ENCODE measurements at regions not wholly inside any gene's neighbourhood (a gene's known extent, or its start where the extent isn't known, plus 50 kb on each side); places are given as distances from the start of the nearest gene placed in this dataset.

- H3K27ac ChIP-seq (ENCODE audit: low read length), result no peak overlapping the region
- H3K27me3 ChIP-seq (ENCODE audit: low read depth, low read length), result no peaks in the 10 kb centered on the region
- H3K4me3 ChIP-seq (ENCODE audit: low read depth in 1 of 2, low read length in 2 of 2), result no peak overlapping the region
- no peaks in the 10 kb centered on the region for H3K36me3 ChIP-seq (ENCODE audit: control insufficient read depth in 1 of 2, insufficient read depth in 2 of 2, low read length in 2 of 2)
- H3K4me1 ChIP-seq (ENCODE audit: control insufficient read depth in 1 of 2, insufficient read depth in 2 of 2, low read length in 2 of 2), result no peaks in the 10 kb centered on the region
- no peaks in the 10 kb centered on the region for H3K9me3 ChIP-seq (ENCODE audit: control insufficient read depth in 1 of 2, low read length in 2 of 2)
These were observed 1750.7 kb upstream of the FLRT2 start for GRCh38 chr14:83779266-83779665.

GRCh38 chr14:83780321-83780720 lies 1749.6 kb upstream of the FLRT2 start:
- H3K4me1 ChIP-seq (ENCODE audit: control insufficient read depth in 1 of 2, insufficient read depth in 2 of 2, low read length in 2 of 2), result no peaks in the 10 kb centered on the region
- no peaks in the 10 kb centered on the region for H3K9me3 ChIP-seq (ENCODE audit: control insufficient read depth in 1 of 2, low read length in 2 of 2)
- no peaks in the 10 kb centered on the region for H3K36me3 ChIP-seq (ENCODE audit: control insufficient read depth in 1 of 2, insufficient read depth in 2 of 2, low read length in 2 of 2)

GRCh38 chr14:83798421-83798820 lies 1731.5 kb upstream of the FLRT2 start:
- Histone ChIP-seq H3K36me3 (ENCODE audit: control insufficient read depth in 1 of 2, insufficient read depth in 2 of 2, low read length in 2 of 2) (no peaks in the 10 kb centered on the region), H3K4me1 (ENCODE audit: control insufficient read depth in 1 of 2, insufficient read depth in 2 of 2, low read length in 2 of 2) (no peaks in the 10 kb centered on the region), H3K9me3 (ENCODE audit: control insufficient read depth in 1 of 2, low read length in 2 of 2) (no peaks in the 10 kb centered on the region), H3K4me3 (ENCODE audit: low read depth in 1 of 2, low read length in 2 of 2) (no peak overlapping the region), H3K27me3 (ENCODE audit: low read depth, low read length) (no peaks in the 10 kb centered on the region), H3K27ac (ENCODE audit: low read length) (no peak overlapping the region)

More at GRCh38 chr14:83780321-83780720, 1749.6 kb upstream of the FLRT2 start:
- H3K27ac ChIP-seq (ENCODE audit: low read length), result no peak overlapping the region
- no peaks in the 10 kb centered on the region for H3K27me3 ChIP-seq (ENCODE audit: low read depth, low read length)
- H3K4me3 ChIP-seq (ENCODE audit: low read depth in 1 of 2, low read length in 2 of 2), result no peak overlapping the region

- Histone ChIP-seq H3K27me3 (ENCODE audit: low read depth, low read length) (no peaks in the 10 kb centered on the region), H3K4me3 (ENCODE audit: low read depth in 1 of 2, low read length in 2 of 2) (no peak overlapping the region), H3K36me3 (ENCODE audit: control insufficient read depth in 1 of 2, insufficient read depth in 2 of 2, low read length in 2 of 2) (no peaks in the 10 kb centered on the region), H3K27ac (ENCODE audit: low read length) (no peak overlapping the region), H3K4me1 (ENCODE audit: control insufficient read depth in 1 of 2, insufficient read depth in 2 of 2, low read length in 2 of 2) (no peaks in the 10 kb centered on the region), H3K9me3 (ENCODE audit: control insufficient read depth in 1 of 2, low read length in 2 of 2) (no peaks in the 10 kb centered on the region)
These were observed 1730.7 kb upstream of the FLRT2 start for GRCh38 chr14:83799233-83799632.

- Histone ChIP-seq H3K4me1 (ENCODE audit: control insufficient read depth in 1 of 2, insufficient read depth in 2 of 2, low read length in 2 of 2) (no peaks in the 10 kb centered on the region), H3K9me3 (ENCODE audit: control insufficient read depth in 1 of 2, low read length in 2 of 2) (no peaks in the 10 kb centered on the region)
These were observed 1715.0 kb upstream of the FLRT2 start for GRCh38 chr14:83814896-83815295.

GRCh38 chr14:83816761-83817160 lies 1713.2 kb upstream of the FLRT2 start:
- Histone ChIP-seq H3K9me3 (ENCODE audit: control insufficient read depth in 1 of 2, low read length in 2 of 2) (no peaks in the 10 kb centered on the region), H3K36me3 (ENCODE audit: control insufficient read depth in 1 of 2, insufficient read depth in 2 of 2, low read length in 2 of 2) (no peaks in the 10 kb centered on the region), H3K4me3 (ENCODE audit: low read depth in 1 of 2, low read length in 2 of 2) (no peak overlapping the region), H3K4me1 (ENCODE audit: control insufficient read depth in 1 of 2, insufficient read depth in 2 of 2, low read length in 2 of 2) (no peaks in the 10 kb centered on the region), H3K27me3 (ENCODE audit: low read depth, low read length) (no peaks in the 10 kb centered on the region), H3K27ac (ENCODE audit: low read length) (no peak overlapping the region)

More at GRCh38 chr14:83814896-83815295, 1715.0 kb upstream of the FLRT2 start:
- H3K36me3 ChIP-seq (ENCODE audit: control insufficient read depth in 1 of 2, insufficient read depth in 2 of 2, low read length in 2 of 2), result no peaks in the 10 kb centered on the region
- H3K27ac ChIP-seq (ENCODE audit: low read length), result no peak overlapping the region
- H3K27me3 ChIP-seq (ENCODE audit: low read depth, low read length), result no peaks in the 10 kb centered on the region
- no peak overlapping the region for H3K4me3 ChIP-seq (ENCODE audit: low read depth in 1 of 2, low read length in 2 of 2)

- H3K4me3 ChIP-seq (ENCODE audit: low read depth in 1 of 2, low read length in 2 of 2), result no peak overlapping the region
- H3K36me3 ChIP-seq (ENCODE audit: control insufficient read depth in 1 of 2, insufficient read depth in 2 of 2, low read length in 2 of 2), result no peaks in the 10 kb centered on the region
- no peak overlapping the region for H3K27ac ChIP-seq (ENCODE audit: low read length)
- H3K4me1 ChIP-seq (ENCODE audit: control insufficient read depth in 1 of 2, insufficient read depth in 2 of 2, low read length in 2 of 2), result no peaks in the 10 kb centered on the region
- no peaks in the 10 kb centered on the region for H3K27me3 ChIP-seq (ENCODE audit: low read depth, low read length)
- H3K9me3 ChIP-seq (ENCODE audit: control insufficient read depth in 1 of 2, low read length in 2 of 2), result no peaks in the 10 kb centered on the region
These were observed 1704.1 kb upstream of the FLRT2 start for GRCh38 chr14:83825843-83826242.

- H3K27ac ChIP-seq (ENCODE audit: low read length), result no peak overlapping the region
- no peaks in the 10 kb centered on the region for H3K9me3 ChIP-seq (ENCODE audit: control insufficient read depth in 1 of 2, low read length in 2 of 2)
- no peaks in the 10 kb centered on the region for H3K4me1 ChIP-seq (ENCODE audit: control insufficient read depth in 1 of 2, insufficient read depth in 2 of 2, low read length in 2 of 2)
- H3K27me3 ChIP-seq (ENCODE audit: low read depth, low read length), result no peaks in the 10 kb centered on the region
- no peak overlapping the region for H3K4me3 ChIP-seq (ENCODE audit: low read depth in 1 of 2, low read length in 2 of 2)
- H3K36me3 ChIP-seq (ENCODE audit: control insufficient read depth in 1 of 2, insufficient read depth in 2 of 2, low read length in 2 of 2), result no peaks in the 10 kb centered on the region
These were observed 1703.1 kb upstream of the FLRT2 start for GRCh38 chr14:83826838-83827237.

GRCh38 chr14:83827383-83827782 lies 1702.6 kb upstream of the FLRT2 start:
- Histone ChIP-seq H3K4me3 (ENCODE audit: low read depth in 1 of 2, low read length in 2 of 2) (no peak overlapping the region), H3K9me3 (ENCODE audit: control insufficient read depth in 1 of 2, low read length in 2 of 2) (no peaks in the 10 kb centered on the region), H3K4me1 (ENCODE audit: control insufficient read depth in 1 of 2, insufficient read depth in 2 of 2, low read length in 2 of 2) (no peaks in the 10 kb centered on the region), H3K27me3 (ENCODE audit: low read depth, low read length) (no peaks in the 10 kb centered on the region), H3K36me3 (ENCODE audit: control insufficient read depth in 1 of 2, insufficient read depth in 2 of 2, low read length in 2 of 2) (no peaks in the 10 kb centered on the region), H3K27ac (ENCODE audit: low read length) (no peak overlapping the region)

GRCh38 chr14:83828406-83828805 lies 1701.5 kb upstream of the FLRT2 start:
- H3K27me3 ChIP-seq (ENCODE audit: low read depth, low read length), result no peaks in the 10 kb centered on the region
- H3K36me3 ChIP-seq (ENCODE audit: control insufficient read depth in 1 of 2, insufficient read depth in 2 of 2, low read length in 2 of 2), result no peaks in the 10 kb centered on the region
- H3K27ac ChIP-seq (ENCODE audit: low read length), result no peak overlapping the region
- no peak overlapping the region for H3K4me3 ChIP-seq (ENCODE audit: low read depth in 1 of 2, low read length in 2 of 2)
- H3K9me3 ChIP-seq (ENCODE audit: control insufficient read depth in 1 of 2, low read length in 2 of 2), result no peaks in the 10 kb centered on the region
- H3K4me1 ChIP-seq (ENCODE audit: control insufficient read depth in 1 of 2, insufficient read depth in 2 of 2, low read length in 2 of 2), result no peaks in the 10 kb centered on the region

GRCh38 chr14:83830316-83830715 lies 1699.6 kb upstream of the FLRT2 start:
- Histone ChIP-seq H3K4me1 (ENCODE audit: control insufficient read depth in 1 of 2, insufficient read depth in 2 of 2, low read length in 2 of 2) (no peaks in the 10 kb centered on the region), H3K9me3 (ENCODE audit: control insufficient read depth in 1 of 2, low read length in 2 of 2) (no peaks in the 10 kb centered on the region), H3K36me3 (ENCODE audit: control insufficient read depth in 1 of 2, insufficient read depth in 2 of 2, low read length in 2 of 2) (no peaks in the 10 kb centered on the region), H3K27ac (ENCODE audit: low read length) (no peak overlapping the region), H3K4me3 (ENCODE audit: low read depth in 1 of 2, low read length in 2 of 2) (no peak overlapping the region), H3K27me3 (ENCODE audit: low read depth, low read length) (no peaks in the 10 kb centered on the region)

GRCh38 chr14:83838226-83838625 lies 1691.7 kb upstream of the FLRT2 start:
- no peaks in the 10 kb centered on the region for H3K9me3 ChIP-seq (ENCODE audit: control insufficient read depth in 1 of 2, low read length in 2 of 2)
- H3K36me3 ChIP-seq (ENCODE audit: control insufficient read depth in 1 of 2, insufficient read depth in 2 of 2, low read length in 2 of 2), result no peaks in the 10 kb centered on the region
- H3K4me3 ChIP-seq (ENCODE audit: low read depth in 1 of 2, low read length in 2 of 2), result no peak overlapping the region
- no peaks in the 10 kb centered on the region for H3K27me3 ChIP-seq (ENCODE audit: low read depth, low read length)
- no peak overlapping the region for H3K27ac ChIP-seq (ENCODE audit: low read length)
- H3K4me1 ChIP-seq (ENCODE audit: control insufficient read depth in 1 of 2, insufficient read depth in 2 of 2, low read length in 2 of 2), result no peaks in the 10 kb centered on the region
